MCF 10A (cell line): ENCODE measurements at regions not wholly inside any gene's neighbourhood (a gene's known extent, or its start where the extent isn't known, plus 50 kb on each side); places are given as distances from the start of the nearest gene placed in this dataset.

Experiments used
- BruUV-seq: library from RNA; stranded (reverse); fragments of 400-500 nt; replicated peaks from 2 replicates; lab custom pipeline; 2021; lab: Mats Ljungman, UMichigan
- CTCF ChIA-PET: fragments of 300-600 bp; sonication (Branson Sonifier 250); formaldehyde crosslinking; extraction: SDS; loops from one replicate; lab custom pipeline; 2021; ENCODE audit warnings: antibody characterized with exemption, inconsistent platforms; lab: Yijun Ruan, JAX
- POLR2A ChIA-PET: fragments of 300-600, 350-650 bp; sonication (Branson Sonifier 250); formaldehyde crosslinking; extraction: SDS; loops from one replicate; lab custom pipeline; 2020; ENCODE audit warnings: antibody characterized with exemption, inconsistent platforms; lab: Yijun Ruan, JAX
- DNase-seq: peaks from one replicate; pipeline ENCODE4 v3.0.0-alpha.2; 2018; ENCODE audit not compliant: unreplicated experiment
- H3K27ac Mint-ChIP-seq: one replicate; pipeline ENCODE4 v1.8.0; 2022; ENCODE audit warnings: mild to moderate bottlenecking, low read depth, mixed read lengths; ENCODE audit not compliant: unreplicated experiment
- H3K27me3 Mint-ChIP-seq: one replicate; pipeline ENCODE4 v1.8.0; 2022; ENCODE audit warnings: mixed read lengths; ENCODE audit not compliant: insufficient read depth, unreplicated experiment
- H3K36me3 Mint-ChIP-seq: one replicate; pipeline ENCODE4 v1.8.0; 2022; ENCODE audit warnings: mild to moderate bottlenecking, moderate library complexity, mixed read lengths; ENCODE audit not compliant: insufficient read depth, unreplicated experiment
- H3K4me1 Mint-ChIP-seq: one replicate; pipeline ENCODE4 v1.8.0; 2022; ENCODE audit warnings: mixed read lengths; ENCODE audit not compliant: insufficient read depth, unreplicated experiment
- H3K4me3 Mint-ChIP-seq: one replicate; pipeline ENCODE4 v1.8.0; 2022; ENCODE audit warnings: mild to moderate bottlenecking, moderate library complexity, mixed read lengths; ENCODE audit not compliant: unreplicated experiment
- H3K9me3 Mint-ChIP-seq: one replicate; pipeline ENCODE4 v1.8.0; 2022; ENCODE audit warnings: mixed read lengths; ENCODE audit not compliant: unreplicated experiment
- CTCF ChIP-seq: fragments of 200-600 bp; IDR thresholded peaks from one replicate; pipeline ENCODE4 v1.8.0; 2022; ENCODE audit warnings: antibody characterized with exemption, mild to moderate bottlenecking; ENCODE audit not compliant: unreplicated experiment
- intact Hi-C: fragments of 100-400 bp; cut with micrococcal nuclease; formaldehyde crosslinking; loops from 2 replicates; pipeline ENCODE4 v1.14.1; 2022

GRCh38 chr14:53237488-53237887 is 84.4 kb upstream of the DDHD1 start:
- peaks cover 9% of the 10 kb centered on the region for H3K9me3 Mint-ChIP-seq
- H3K4me1 Mint-ChIP-seq: no peaks in the 10 kb centered on the region
- CTCF ChIA-PET: interaction anchor here (0.7 kb wide), 1 partner anchor 10 kb away, joined by 3 read pairs; no protein-coding TSS in a partner anchor
- BruUV-seq: no TSS peak
- H3K27me3 Mint-ChIP-seq: no peaks in the 10 kb centered on the region
- no peak for DNase-seq
- no peak for TF ChIP-seq CTCF
- POLR2A ChIA-PET: no interaction called here
- no peaks in the 10 kb centered on the region for H3K36me3 Mint-ChIP-seq
- intact Hi-C loops: no loop called here
- H3K27ac Mint-ChIP-seq: no peak overlapping the region
- H3K4me3 Mint-ChIP-seq: no peak overlapping the region

- ChIA-PET CTCF (no interaction called here), POLR2A (no interaction called here)
- Mint-ChIP-seq H3K27ac (no peak overlapping the region), H3K9me3 (peaks cover 1% of the 10 kb centered on the region), H3K27me3 (no peaks in the 10 kb centered on the region), H3K4me1 (no peaks in the 10 kb centered on the region), H3K36me3 (no peaks in the 10 kb centered on the region), H3K4me3 (no peak overlapping the region)
- intact Hi-C loops: no loop called here
- no peak for TF ChIP-seq CTCF
- DNase-seq: no peak
- BruUV-seq: no TSS peak
These were observed 83.6 kb upstream of the DDHD1 start for GRCh38 chr14:53236708-53237107.

- Mint-ChIP-seq H3K27ac (no peak overlapping the region), H3K9me3 (no peaks in the 10 kb centered on the region), H3K4me3 (no peak overlapping the region), H3K36me3 (no peaks in the 10 kb centered on the region), H3K27me3 (no peaks in the 10 kb centered on the region), H3K4me1 (no peaks in the 10 kb centered on the region)
- TF ChIP-seq CTCF: no peak
- CTCF ChIA-PET: interaction anchor here (0.6 kb wide), 1 partner anchor 108 kb away, joined by 4 read pairs; no protein-coding TSS in a partner anchor
- no peak for DNase-seq
- no TSS peak for BruUV-seq
- POLR2A ChIA-PET: interaction anchor here (0.6 kb wide), 1 partner anchor 14 kb away, joined by 3 read pairs; no protein-coding TSS in a partner anchor
- intact Hi-C loops: no loop called here
These were observed 78.0 kb upstream of the DDHD1 start for GRCh38 chr14:53231171-53231570.

GRCh38 chr14:53228966-53229365 is 75.8 kb upstream of the DDHD1 start:
- intact Hi-C loops: no loop called here
- no TSS peak for BruUV-seq
- Mint-ChIP-seq H3K9me3 (peaks cover 8% of the 10 kb centered on the region), H3K36me3 (no peaks in the 10 kb centered on the region), H3K4me1 (no peaks in the 10 kb centered on the region), H3K27me3 (no peaks in the 10 kb centered on the region), H3K27ac (no peak overlapping the region), H3K4me3 (no peak overlapping the region)
- TF ChIP-seq CTCF: no peak
- POLR2A ChIA-PET: no interaction called here
- DNase-seq: no peak
- CTCF ChIA-PET: no interaction called here
